ENCODE measurements at regions not wholly inside any gene's neighbourhood (a gene's known extent, or its start where the extent isn't known, plus 50 kb on each side); places are given as distances from the start of the nearest gene placed in this dataset.

GRCh38 chr14:83988275-83988674 lies 1541.7 kb upstream of the FLRT2 start:
- no peak for DNase-seq (ENCODE audit: low read depth)

GRCh38 chr14:83991666-83992065 lies 1538.3 kb upstream of the FLRT2 start:
- no peak for DNase-seq (ENCODE audit: low read depth)

- no peak for DNase-seq (ENCODE audit: low read depth)
These were observed 1537.1 kb upstream of the FLRT2 start for GRCh38 chr14:83992857-83993256.

GRCh38 chr14:83993545-83993944 lies 1536.4 kb upstream of the FLRT2 start:
- no peak for DNase-seq (ENCODE audit: low read depth)

- DNase-seq (ENCODE audit: low read depth): no peak
These were observed 1535.9 kb upstream of the FLRT2 start for GRCh38 chr14:83994020-83994419.

GRCh38 chr14:84001023-84001422 lies 1528.9 kb upstream of the FLRT2 start:
- DNase-seq (ENCODE audit: low read depth): no peak

GRCh38 chr14:84003346-84003745 lies 1526.6 kb upstream of the FLRT2 start:
- DNase-seq (ENCODE audit: low read depth): no peak

GRCh38 chr14:84006643-84007155 lies 1523.2 kb upstream of the FLRT2 start:
- DNase-seq (ENCODE audit: low read depth): no peak

GRCh38 chr14:84013424-84013823 lies 1516.5 kb upstream of the FLRT2 start:
- no peak for DNase-seq (ENCODE audit: low read depth)

GRCh38 chr14:84017495-84017894 lies 1512.4 kb upstream of the FLRT2 start:
- DNase-seq (ENCODE audit: low read depth): no peak

- no peak for DNase-seq (ENCODE audit: low read depth)
These were observed 1508.5 kb upstream of the FLRT2 start for GRCh38 chr14:84021433-84021832.

- DNase-seq (ENCODE audit: low read depth): no peak
These were observed 1505.6 kb upstream of the FLRT2 start for GRCh38 chr14:84024231-84024820.

GRCh38 chr14:84025106-84026012 lies 1504.6 kb upstream of the FLRT2 start:
- DNase-seq (ENCODE audit: low read depth): no peak

- no peak for DNase-seq (ENCODE audit: low read depth)
These were observed 1502.6 kb upstream of the FLRT2 start for GRCh38 chr14:84027351-84027750.

- DNase-seq (ENCODE audit: low read depth): no peak
These were observed 1501.8 kb upstream of the FLRT2 start for GRCh38 chr14:84028080-84028604.

- no peak for DNase-seq (ENCODE audit: low read depth)
These were observed 1500.7 kb upstream of the FLRT2 start for GRCh38 chr14:84029246-84029645.

- DNase-seq (ENCODE audit: low read depth): no peak
These were observed 1500.2 kb upstream of the FLRT2 start for GRCh38 chr14:84029720-84030119.

GRCh38 chr14:84036840-84037239 lies 1493.1 kb upstream of the FLRT2 start:
- DNase-seq (ENCODE audit: low read depth): peak; percentile 4

GRCh38 chr14:84037593-84037992 lies 1492.4 kb upstream of the FLRT2 start:
- DNase-seq (ENCODE audit: low read depth): no peak

GRCh38 chr14:84040101-84040500 lies 1489.8 kb upstream of the FLRT2 start:
- no peak for DNase-seq (ENCODE audit: low read depth)

- DNase-seq (ENCODE audit: low read depth): no peak
These were observed 1488.5 kb upstream of the FLRT2 start for GRCh38 chr14:84041421-84041820.

- DNase-seq (ENCODE audit: low read depth): no peak
These were observed 1487.0 kb upstream of the FLRT2 start for GRCh38 chr14:84042992-84043391.

All from M059J (cell line).